ENCODE measurements at regions not wholly inside any gene's neighbourhood (a gene's known extent, or its start where the extent isn't known, plus 50 kb on each side); places are given as distances from the start of the nearest gene placed in this dataset.

GRCh38 chr5:107223066-107223465 lies 447.7 kb downstream of the EFNA5 start:
- Histone ChIP-seq H3K36me3 (ENCODE audit: insufficient read depth, low read length) (no peaks in the 10 kb centered on the region), H3K4me3 (ENCODE audit: low read depth, low read length, poor library complexity, severe bottlenecking) (no peak overlapping the region), H2AFZ (ENCODE audit: low read length) (no peak overlapping the region), H3K79me2 (ENCODE audit: insufficient read depth, low read length) (no peaks in the 10 kb centered on the region), H3K9ac (ENCODE audit: low read length) (no peak overlapping the region), H3F3A (ENCODE audit: insufficient read depth, low read length) (no peaks in the 10 kb centered on the region), H3K4me2 (ENCODE audit: low read length) (no peak overlapping the region), H4K20me1 (ENCODE audit: insufficient read depth, low read length) (no peaks in the 10 kb centered on the region), H3K9me2 (ENCODE audit: low read depth, low read length) (no peaks in the 10 kb centered on the region), H3K27me3 (ENCODE audit: insufficient read depth, low read length) (no peaks in the 10 kb centered on the region), H3K9me3 (ENCODE audit: low read length) (no peaks in the 10 kb centered on the region), H3K27ac (ENCODE audit: low read depth, low read length, poor library complexity, severe bottlenecking) (no peak overlapping the region), H3K4me1 (ENCODE audit: insufficient read depth, low read length, severe bottlenecking) (no peaks in the 10 kb centered on the region)
- TF ChIP-seq EZH2 (IDR thresholded peaks at IDR 0.05; ENCODE audit: borderline replicate concordance, low read length) (no peak), CTCF (IDR thresholded peaks at IDR 0.05; ENCODE audit: low read length) (no peak)

DNA sequence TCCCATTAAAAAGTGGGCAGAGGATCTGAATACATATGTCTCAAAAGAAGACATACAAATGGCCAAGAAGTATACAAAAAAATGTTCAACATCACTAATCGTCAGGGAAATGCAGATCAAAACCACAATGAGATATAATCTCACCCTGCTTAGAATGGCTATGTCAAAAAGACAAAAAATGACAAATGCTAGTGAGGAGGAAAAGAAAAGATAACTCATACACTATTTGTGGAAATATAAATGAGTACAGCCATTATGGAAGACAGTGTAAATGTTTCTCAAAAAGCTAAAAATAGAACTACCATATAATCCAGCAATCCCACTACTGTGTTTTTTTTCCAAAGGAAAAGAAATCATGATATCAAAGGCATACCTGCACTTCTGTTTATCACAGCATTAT lies 450.7 kb downstream of the EFNA5 start:
- H3K79me2 ChIP-seq (ENCODE audit: insufficient read depth, low read length): no peaks in the 10 kb centered on the region
- H4K20me1 ChIP-seq (ENCODE audit: insufficient read depth, low read length): no peaks in the 10 kb centered on the region
- H3F3A ChIP-seq (ENCODE audit: insufficient read depth, low read length): no peaks in the 10 kb centered on the region
- TF ChIP-seq EZH2 (IDR thresholded peaks at IDR 0.05; ENCODE audit: borderline replicate concordance, low read length) (no peak), CTCF (IDR thresholded peaks at IDR 0.05; ENCODE audit: low read length) (no peak)
- no peak overlapping the region for H3K4me2 ChIP-seq (ENCODE audit: low read length)
- H3K27ac ChIP-seq (ENCODE audit: low read depth, low read length, poor library complexity, severe bottlenecking): no peak overlapping the region
- H3K27me3 ChIP-seq (ENCODE audit: insufficient read depth, low read length): no peaks in the 10 kb centered on the region
- H3K9ac ChIP-seq (ENCODE audit: low read length): no peak overlapping the region
- H3K9me3 ChIP-seq (ENCODE audit: low read length): no peaks in the 10 kb centered on the region
- H3K4me1 ChIP-seq (ENCODE audit: insufficient read depth, low read length, severe bottlenecking): no peaks in the 10 kb centered on the region
- H3K36me3 ChIP-seq (ENCODE audit: insufficient read depth, low read length): no peaks in the 10 kb centered on the region
- no peak overlapping the region for H2AFZ ChIP-seq (ENCODE audit: low read length)
- no peak overlapping the region for H3K4me3 ChIP-seq (ENCODE audit: low read depth, low read length, poor library complexity, severe bottlenecking)
- H3K9me2 ChIP-seq (ENCODE audit: low read depth, low read length): no peaks in the 10 kb centered on the region

DNA sequence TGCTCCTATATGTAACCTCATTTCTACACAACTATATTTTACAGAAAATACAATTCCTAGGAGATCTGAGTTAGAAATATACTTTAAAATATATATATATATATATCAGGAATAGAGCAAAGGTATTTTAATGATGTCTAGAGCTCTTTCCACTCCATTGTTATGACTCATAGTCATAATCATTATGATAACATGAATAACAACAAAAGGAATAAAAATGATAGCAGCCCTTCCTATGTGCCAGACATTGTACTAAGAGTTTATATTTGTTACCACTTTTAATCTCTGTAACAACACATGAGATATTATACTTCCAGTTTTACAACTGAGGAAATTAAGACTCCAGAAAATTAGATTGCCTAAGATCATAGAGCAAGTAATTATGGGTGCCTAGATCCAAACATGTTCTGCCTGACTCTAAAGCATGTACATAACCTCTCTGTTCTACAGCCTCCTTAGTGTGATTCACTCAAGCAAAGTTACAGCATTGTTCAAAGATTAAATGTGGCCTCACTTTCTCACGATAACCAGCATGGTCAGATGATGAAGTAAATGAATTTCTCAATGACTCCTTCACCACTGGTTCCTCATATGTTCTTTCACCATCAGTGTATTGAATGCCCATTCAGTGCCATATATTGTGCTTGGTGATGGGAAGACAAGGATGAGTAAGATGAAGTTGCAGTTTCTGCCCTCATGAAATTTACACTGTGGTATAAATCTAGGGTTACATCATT lies 452.1 kb downstream of the EFNA5 start:
- H3K36me3 ChIP-seq (ENCODE audit: insufficient read depth, low read length): no peaks in the 10 kb centered on the region
- H4K20me1 ChIP-seq (ENCODE audit: insufficient read depth, low read length): no peaks in the 10 kb centered on the region
- H3F3A ChIP-seq (ENCODE audit: insufficient read depth, low read length): no peaks in the 10 kb centered on the region
- H3K9ac ChIP-seq (ENCODE audit: low read length): no peak overlapping the region
- no peaks in the 10 kb centered on the region for H3K9me2 ChIP-seq (ENCODE audit: low read depth, low read length)
- H3K4me2 ChIP-seq (ENCODE audit: low read length): no peak overlapping the region
- no peaks in the 10 kb centered on the region for H3K4me1 ChIP-seq (ENCODE audit: insufficient read depth, low read length, severe bottlenecking)
- H3K4me3 ChIP-seq (ENCODE audit: low read depth, low read length, poor library complexity, severe bottlenecking): no peak overlapping the region
- H3K79me2 ChIP-seq (ENCODE audit: insufficient read depth, low read length): no peaks in the 10 kb centered on the region
- H3K9me3 ChIP-seq (ENCODE audit: low read length): no peaks in the 10 kb centered on the region
- no peak overlapping the region for H2AFZ ChIP-seq (ENCODE audit: low read length)
- H3K27ac ChIP-seq (ENCODE audit: low read depth, low read length, poor library complexity, severe bottlenecking): no peak overlapping the region
- no peak for TF ChIP-seq CTCF (IDR thresholded peaks at IDR 0.05; ENCODE audit: low read length)
- no peak for TF ChIP-seq EZH2 (IDR thresholded peaks at IDR 0.05; ENCODE audit: borderline replicate concordance, low read length)
- no peaks in the 10 kb centered on the region for H3K27me3 ChIP-seq (ENCODE audit: insufficient read depth, low read length)
